ENCODE measurements at regions not wholly inside any gene's neighbourhood (a gene's known extent, or its start where the extent isn't known, plus 50 kb on each side); places are given as distances from the start of the nearest gene placed in this dataset.

- no peak for TF ChIP-seq POLR2A (IDR thresholded peaks at IDR 0.05)
- TF ChIP-seq, protein P1, sequence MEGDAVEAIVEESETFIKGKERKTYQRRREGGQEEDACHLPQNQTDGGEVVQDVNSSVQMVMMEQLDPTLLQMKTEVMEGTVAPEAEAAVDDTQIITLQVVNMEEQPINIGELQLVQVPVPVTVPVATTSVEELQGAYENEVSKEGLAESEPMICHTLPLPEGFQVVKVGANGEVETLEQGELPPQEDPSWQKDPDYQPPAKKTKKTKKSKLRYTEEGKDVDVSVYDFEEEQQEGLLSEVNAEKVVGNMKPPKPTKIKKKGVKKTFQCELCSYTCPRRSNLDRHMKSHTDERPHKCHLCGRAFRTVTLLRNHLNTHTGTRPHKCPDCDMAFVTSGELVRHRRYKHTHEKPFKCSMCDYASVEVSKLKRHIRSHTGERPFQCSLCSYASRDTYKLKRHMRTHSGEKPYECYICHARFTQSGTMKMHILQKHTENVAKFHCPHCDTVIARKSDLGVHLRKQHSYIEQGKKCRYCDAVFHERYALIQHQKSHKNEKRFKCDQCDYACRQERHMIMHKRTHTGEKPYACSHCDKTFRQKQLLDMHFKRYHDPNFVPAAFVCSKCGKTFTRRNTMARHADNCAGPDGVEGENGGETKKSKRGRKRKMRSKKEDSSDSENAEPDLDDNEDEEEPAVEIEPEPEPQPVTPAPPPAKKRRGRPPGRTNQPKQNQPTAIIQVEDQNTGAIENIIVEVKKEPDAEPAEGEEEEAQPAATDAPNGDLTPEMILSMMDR (IDR thresholded peaks at IDR 0.05): no peak
Observed at GRCh38 chr4:59195839-59196238, 2004.3 kb upstream of the ADGRL3 start.

Measured in lower leg skin (tissue), 3 donors.